Frontal cortex (tissue), 3 donors: ENCODE measurements at regions not wholly inside any gene's neighbourhood (a gene's known extent, or its start where the extent isn't known, plus 50 kb on each side); places are given as distances from the start of the nearest gene placed in this dataset.

Source experiments
- DNase-seq, 2 donors: peaks; one replicate each; pipeline ENCODE4 v3.0.0; 2012; ENCODE audit warnings: low spot score in 2 of 2
- FAIRE-seq: peaks from 2 replicates; lab custom pipeline; 2012; peaks lifted over from hg19 to GRCh38; lab: Jason Lieb, UNC
- donor health status: control.
- donor health status: control.
- donor health status: control.

DNA sequence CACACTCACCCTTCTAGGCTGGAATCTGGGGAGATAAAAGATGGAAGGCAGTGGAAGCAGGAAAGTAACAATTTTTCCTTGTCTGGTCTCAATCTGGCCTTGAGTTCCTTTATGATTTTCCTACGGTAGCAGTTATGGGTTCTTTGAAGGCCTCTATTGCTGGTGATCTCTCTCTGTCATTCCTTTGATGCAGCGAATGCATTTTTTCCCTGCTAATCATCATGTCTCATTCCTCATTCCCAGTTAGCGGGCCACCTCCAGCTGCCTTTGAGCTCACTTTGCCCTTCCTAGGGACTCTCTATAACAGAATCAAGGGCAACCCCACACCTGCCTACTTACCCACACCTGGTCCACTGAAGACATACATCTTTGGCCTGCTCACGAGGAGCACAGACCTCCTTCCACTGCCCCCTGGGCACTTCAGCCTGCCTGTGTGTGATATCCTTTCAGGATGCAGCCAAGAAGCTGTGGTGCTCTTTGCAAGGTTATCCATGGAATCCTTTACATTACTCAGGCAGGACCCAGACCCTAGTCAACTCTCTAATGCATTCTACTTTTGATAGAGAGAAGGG lies 191.7 kb downstream of the DRD1 start:
- DNase-seq (no peak), FAIRE-seq (no peak)

DNA sequence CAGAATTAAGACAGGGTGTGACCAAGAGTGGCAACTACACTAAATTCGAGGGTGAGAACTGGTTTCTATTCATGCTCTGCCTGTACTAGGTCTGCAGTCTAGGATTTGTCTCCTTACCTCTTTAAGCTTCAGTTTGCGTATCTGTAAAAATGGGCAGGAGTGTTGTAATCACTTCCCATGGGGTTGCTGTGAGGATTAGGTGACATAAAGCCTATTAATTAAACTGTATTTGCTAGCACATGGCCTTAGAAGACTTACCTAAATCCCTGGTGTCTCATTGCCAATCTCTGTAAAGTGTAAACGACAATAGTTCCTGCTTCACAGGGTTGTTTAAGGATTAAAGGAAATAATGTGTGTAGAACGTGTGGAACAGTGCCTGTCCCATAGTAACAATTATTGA lies 193.6 kb downstream of the DRD1 start:
- FAIRE-seq, result no peak

GRCh38 chr5:175248416-175248905 lies 195.5 kb downstream of the DRD1 start:
- FAIRE-seq (no peak), DNase-seq (no peak)

More for the DNA sequence above, 193.6 kb downstream of the DRD1 start:
- DNase-seq, result no peak

- DNase-seq, result no peak
- no peak for FAIRE-seq
These were observed 197.0 kb downstream of the DRD1 start for GRCh38 chr5:175246889-175247520.

- DNase-seq (no peak), FAIRE-seq (no peak)
These were observed 197.6 kb downstream of the DRD1 start for GRCh38 chr5:175246242-175246888.

DNA sequence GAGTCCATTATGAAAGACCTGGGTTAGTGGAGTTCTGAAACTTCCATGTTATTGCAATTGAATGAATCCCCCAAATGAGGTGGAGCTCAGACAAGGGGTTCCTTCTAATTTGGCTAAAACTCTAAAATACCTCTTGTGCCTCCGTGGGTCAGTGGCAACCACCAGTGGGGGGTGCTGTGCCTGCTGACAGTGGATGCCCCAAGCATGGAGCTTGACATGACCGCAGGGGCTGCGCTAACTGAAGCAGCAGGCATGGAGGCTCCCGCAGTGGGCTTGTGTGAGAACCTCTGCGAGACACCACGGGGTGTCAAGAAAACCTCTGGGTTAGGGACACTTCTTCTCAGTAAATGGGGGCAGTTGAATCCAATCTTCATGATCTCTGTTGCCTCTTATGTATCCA lies 200.5 kb downstream of the DRD1 start:
- DNase-seq (no peak), FAIRE-seq (no peak)

DNA sequence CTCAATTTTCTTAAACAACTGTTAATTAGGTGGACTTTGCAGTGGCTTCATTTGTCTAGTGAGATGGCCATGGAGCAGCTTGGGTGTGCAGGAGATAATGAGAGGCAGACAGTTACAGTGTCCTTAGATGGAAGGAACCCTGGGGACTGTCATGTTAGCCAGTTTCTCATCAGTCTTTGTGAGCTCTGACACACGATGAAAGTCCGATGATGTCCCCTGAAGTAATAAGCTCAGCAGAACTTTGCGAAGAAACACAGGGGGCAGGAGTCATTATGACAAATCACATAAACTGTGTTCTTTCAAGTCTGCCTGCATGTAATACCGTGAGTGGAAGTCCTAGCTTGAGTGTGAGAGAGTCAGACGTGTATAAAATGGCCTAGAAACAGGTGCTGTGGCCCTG lies 201.8 kb downstream of the DRD1 start:
- FAIRE-seq (no peak), DNase-seq (no peak)

GRCh38 chr5:175238326-175238725 lies 205.7 kb downstream of the DRD1 start:
- FAIRE-seq, result no peak

DNA sequence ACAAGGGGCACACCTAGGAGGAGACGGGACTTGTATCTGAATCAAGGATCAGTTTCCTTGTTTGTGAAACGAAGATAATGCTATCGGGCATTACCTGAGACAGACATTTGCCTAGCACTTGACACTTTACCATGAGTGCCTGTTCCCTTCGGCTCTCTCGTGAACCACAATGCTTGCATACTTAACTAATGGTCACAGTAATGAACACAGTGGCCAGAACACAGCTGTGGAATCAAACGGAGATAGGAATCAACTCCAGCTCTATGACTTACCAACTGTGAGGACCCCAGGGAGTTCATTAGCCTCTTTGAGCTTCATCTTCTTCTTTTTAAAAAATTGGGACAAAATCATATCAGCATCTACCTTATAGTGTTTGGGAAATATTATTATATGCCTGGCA lies 207.8 kb downstream of the DRD1 start:
- no peak for FAIRE-seq

More at GRCh38 chr5:175238326-175238725, 205.7 kb downstream of the DRD1 start:
- DNase-seq, result no peak

GRCh38 chr5:175235251-175235960 lies 208.6 kb downstream of the DRD1 start:
- no peak for FAIRE-seq
- no peak for DNase-seq

More for the DNA sequence above, 207.8 kb downstream of the DRD1 start:
- DNase-seq, result no peak

- DNase-seq, result no peak
- no peak for FAIRE-seq
These were observed 213.7 kb downstream of the DRD1 start for GRCh38 chr5:175230299-175230698.

GRCh38 chr5:175226506-175226905 lies 217.5 kb downstream of the DRD1 start:
- FAIRE-seq, result no peak
- no peak for DNase-seq

GRCh38 chr5:175223291-175223690 lies 220.7 kb downstream of the DRD1 start:
- FAIRE-seq (no peak), DNase-seq (no peak)

- DNase-seq (no peak), FAIRE-seq (no peak)
These were observed 221.4 kb downstream of the DRD1 start for GRCh38 chr5:175222621-175223020.

DNA sequence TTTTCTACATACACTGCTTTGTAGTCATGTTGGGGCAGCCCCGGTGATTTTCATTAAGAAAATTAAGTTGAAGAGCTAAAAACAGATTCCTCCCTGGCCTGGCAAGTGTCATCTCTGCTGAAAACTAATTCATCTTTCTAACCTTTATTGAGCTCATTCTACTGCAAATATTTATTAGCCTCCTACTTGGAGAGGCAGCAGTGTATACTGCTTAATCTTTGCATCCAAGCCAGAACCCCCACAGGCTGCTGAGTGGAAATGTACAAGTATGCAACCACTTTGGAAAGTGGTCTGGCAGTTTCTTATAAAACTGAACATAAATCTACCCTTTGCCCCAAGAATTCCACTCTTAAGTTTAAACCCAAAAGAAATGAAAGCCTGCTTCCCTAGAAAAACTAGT lies 223.4 kb downstream of the DRD1 start:
- DNase-seq (no peak), FAIRE-seq (no peak)

DNA sequence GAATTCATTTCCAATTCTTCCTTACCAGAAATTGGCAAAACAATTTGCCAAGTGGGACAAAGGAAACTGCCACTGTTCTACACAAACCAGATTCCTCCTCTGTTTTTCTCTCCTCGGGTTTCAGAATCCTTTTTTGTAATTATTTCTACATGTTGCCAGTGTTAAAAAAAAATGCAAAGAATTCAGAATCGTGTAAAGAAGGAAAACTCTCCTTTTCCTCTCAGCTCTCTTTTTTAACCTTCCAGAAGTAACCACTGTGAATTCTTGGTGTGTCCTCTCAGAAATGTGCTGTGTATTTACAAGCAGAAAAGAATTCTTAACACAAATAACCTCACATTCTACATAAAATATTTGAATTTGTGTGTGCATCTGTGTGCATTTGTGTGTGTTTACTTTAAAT lies 224.6 kb downstream of the DRD1 start:
- no peak for DNase-seq
- no peak for FAIRE-seq

DNA sequence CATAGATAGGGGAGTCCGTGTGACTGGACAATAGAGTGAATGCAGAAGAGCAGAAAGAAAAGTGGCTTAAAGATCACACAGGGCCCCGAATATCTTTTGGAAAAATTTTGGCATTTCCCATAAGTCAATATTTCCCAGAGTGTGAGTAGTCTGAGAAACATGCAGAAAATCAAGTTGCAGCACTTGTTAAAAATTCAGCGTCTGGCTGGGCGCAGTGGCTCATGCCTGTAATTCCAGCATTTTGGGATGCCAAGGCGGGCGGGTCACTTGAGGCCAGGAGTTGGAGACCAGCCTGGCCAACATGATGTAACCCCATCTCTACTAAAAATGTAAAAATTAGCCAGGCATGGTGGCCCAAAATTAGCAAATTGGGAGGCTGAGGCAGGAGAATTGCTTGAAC lies 227.0 kb downstream of the DRD1 start:
- DNase-seq (no peak), FAIRE-seq (no peak)

- no peak for FAIRE-seq
- DNase-seq, result no peak
These were observed 228.1 kb downstream of the DRD1 start for GRCh38 chr5:175215906-175216305.

GRCh38 chr5:175214152-175214551 lies 229.8 kb downstream of the DRD1 start:
- DNase-seq (peak in 1 of 2 donors; percentile 46), FAIRE-seq (no peak)

DNA sequence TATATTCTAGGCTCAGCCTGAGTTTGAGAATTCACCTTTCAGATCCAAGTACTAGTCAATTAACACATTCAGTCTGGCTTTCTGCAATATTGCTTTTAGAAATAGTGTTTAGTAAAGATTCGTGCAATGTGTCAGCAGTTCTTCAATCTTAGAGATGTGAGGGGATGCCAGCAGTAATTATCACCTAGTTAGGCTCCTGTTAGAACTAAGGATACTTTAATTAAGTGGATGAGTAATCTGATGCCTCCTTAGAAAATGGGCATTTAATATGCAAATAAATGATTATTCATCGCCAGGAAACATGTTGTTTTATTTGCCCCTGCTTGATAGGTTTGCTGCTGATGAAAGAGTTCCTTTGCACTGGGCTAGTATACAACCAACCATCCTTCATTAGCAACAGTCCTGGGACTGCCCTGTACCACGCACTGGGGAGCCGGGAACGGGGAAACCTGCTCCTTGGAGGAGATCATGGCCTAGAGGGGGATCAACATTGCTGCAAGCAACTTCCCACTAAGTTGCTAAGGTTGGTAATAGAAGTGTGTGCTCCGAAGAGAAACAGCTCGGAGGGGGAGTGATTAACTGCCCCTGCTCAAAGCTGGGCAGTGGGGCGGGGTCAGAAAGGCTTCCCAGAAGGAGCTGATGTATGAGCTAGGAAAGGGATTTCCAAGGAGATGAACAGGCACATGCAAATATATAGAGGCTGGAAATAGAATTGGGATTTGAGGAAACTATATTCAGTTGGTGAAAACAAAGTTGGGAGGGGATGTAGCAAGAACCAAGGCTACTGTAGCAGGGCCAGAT lies 231.8 kb downstream of the DRD1 start:
- no peak for FAIRE-seq

More for the DNA sequence above, 231.8 kb downstream of the DRD1 start:
- DNase-seq, result no peak
